ENCODE measurements at regions not wholly inside any gene's neighbourhood (a gene's known extent, or its start where the extent isn't known, plus 50 kb on each side); places are given as distances from the start of the nearest gene placed in this dataset.

DNA sequence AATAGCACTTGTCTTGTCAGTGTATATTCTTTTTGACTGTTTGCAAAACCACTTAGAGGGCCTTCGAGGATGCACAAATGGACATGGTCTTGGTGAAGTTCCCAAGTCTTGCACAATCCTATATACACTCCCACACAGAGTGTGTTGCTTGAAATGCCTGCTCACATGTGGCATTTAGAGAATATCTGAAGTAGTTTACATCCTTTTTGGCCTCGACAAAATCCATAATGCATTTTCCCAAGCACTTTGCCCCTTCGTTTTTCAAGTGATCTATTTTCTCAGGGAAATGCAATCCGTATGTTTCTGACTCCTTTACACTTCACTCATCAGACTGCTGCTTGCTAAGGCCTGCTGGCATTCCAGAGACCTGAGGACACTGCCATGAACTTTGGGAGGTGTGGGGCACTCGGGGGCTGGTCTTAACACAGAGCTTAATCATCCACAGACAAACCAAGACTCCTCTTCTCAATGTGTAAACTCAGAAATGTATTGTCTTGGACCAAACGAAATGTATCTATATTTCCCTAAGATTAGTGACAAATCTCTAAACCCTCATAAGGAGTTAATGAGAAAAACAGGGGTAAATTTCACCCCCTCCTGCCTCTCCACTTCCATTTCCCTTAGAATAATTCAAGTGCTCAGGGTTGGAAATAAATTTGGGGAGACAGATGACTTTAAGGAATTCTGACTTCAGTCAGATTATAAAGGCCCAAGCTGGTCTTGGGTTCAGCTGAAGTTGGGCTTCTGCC is 219.3 kb upstream of the APCDD1 start:
- H3K4me1 ChIP-seq, result peaks cover 43% of the 10 kb centered on the region
- peak overlapping the region; percentile 68 for H3K27ac ChIP-seq
- no peaks in the 10 kb centered on the region for H3K27me3 ChIP-seq
- intact Hi-C loops (cut with DNase I), result no loop called here
- no peaks in the 10 kb centered on the region for H3K36me3 ChIP-seq
- H3K4me3 ChIP-seq, result no peak overlapping the region
- DNase-seq (ENCODE audit: extremely low spot score in 2 of 2), result no peak
- H3K9me3 ChIP-seq, result no peaks in the 10 kb centered on the region
- TF ChIP-seq, protein P1, sequence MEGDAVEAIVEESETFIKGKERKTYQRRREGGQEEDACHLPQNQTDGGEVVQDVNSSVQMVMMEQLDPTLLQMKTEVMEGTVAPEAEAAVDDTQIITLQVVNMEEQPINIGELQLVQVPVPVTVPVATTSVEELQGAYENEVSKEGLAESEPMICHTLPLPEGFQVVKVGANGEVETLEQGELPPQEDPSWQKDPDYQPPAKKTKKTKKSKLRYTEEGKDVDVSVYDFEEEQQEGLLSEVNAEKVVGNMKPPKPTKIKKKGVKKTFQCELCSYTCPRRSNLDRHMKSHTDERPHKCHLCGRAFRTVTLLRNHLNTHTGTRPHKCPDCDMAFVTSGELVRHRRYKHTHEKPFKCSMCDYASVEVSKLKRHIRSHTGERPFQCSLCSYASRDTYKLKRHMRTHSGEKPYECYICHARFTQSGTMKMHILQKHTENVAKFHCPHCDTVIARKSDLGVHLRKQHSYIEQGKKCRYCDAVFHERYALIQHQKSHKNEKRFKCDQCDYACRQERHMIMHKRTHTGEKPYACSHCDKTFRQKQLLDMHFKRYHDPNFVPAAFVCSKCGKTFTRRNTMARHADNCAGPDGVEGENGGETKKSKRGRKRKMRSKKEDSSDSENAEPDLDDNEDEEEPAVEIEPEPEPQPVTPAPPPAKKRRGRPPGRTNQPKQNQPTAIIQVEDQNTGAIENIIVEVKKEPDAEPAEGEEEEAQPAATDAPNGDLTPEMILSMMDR (IDR thresholded peaks at IDR 0.05), result no peak
- peak in 1 of 2 donors; percentile 48 for TF ChIP-seq POLR2AphosphoS5 (IDR thresholded peaks at IDR 0.05; ENCODE audit: insufficient read depth in 1 of 2, low read depth in 1 of 2)

DNA sequence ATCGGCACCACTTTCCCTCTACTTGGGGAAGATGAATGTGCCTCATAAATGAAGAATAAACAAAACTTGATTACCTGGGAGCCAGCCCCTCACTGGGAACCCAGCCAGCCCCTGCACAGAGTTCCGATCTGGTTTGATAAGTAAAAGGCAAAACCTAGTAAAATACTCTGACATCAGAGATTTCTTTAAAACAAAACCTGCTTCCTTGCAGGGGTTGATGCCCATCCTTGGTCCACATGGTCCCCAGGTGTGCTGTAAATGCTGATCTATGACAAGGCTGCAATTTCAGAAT is 218.8 kb upstream of the APCDD1 start:
- Histone ChIP-seq H3K27ac (peak overlapping the region; percentile 68), H3K27me3 (no peaks in the 10 kb centered on the region), H3K9me3 (no peaks in the 10 kb centered on the region), H3K4me3 (no peak overlapping the region), H3K36me3 (no peaks in the 10 kb centered on the region), H3K4me1 (peaks cover 48% of the 10 kb centered on the region)
- intact Hi-C loops (cut with DNase I), result no loop called here
- no peak for DNase-seq (ENCODE audit: extremely low spot score in 2 of 2)
- TF ChIP-seq, protein P1 (IDR thresholded peaks at IDR 0.05), result no peak
- TF ChIP-seq POLR2AphosphoS5 (IDR thresholded peaks at IDR 0.05; ENCODE audit: insufficient read depth in 1 of 2, low read depth in 1 of 2) (no peak), POLR2A (IDR thresholded peaks at IDR 0.05) (no peak)

DNA sequence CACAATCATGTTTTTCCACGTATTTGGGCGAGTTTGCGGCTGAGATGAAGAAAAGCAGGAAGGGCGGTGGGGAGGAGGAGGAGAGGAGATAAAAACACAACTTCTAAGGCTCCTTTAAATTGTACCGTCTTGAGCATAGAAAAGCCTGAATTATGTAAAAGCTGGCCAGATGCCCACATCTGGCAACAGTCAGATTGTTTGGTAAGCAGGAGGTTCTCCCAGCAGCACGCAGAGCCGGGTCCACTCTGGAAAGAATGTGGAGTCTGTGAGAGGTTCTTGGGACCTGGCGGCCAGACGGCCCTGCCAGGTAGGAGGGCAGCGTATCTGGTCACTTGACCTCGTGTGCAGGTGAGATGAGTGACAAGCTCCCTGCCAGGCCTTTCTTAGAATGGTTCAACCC is 215.3 kb upstream of the APCDD1 start:
- intact Hi-C loops (cut with DNase I), result no loop called here
- Histone ChIP-seq H3K36me3 (no peaks in the 10 kb centered on the region), H3K27me3 (no peaks in the 10 kb centered on the region), H3K4me3 (no peak overlapping the region), H3K27ac (peak overlapping the region; percentile 6), H3K4me1 (peaks cover 56% of the 10 kb centered on the region), H3K9me3 (no peaks in the 10 kb centered on the region)
- TF ChIP-seq POLR2AphosphoS5 (IDR thresholded peaks at IDR 0.05; ENCODE audit: insufficient read depth in 1 of 2, low read depth in 1 of 2) (no peak), POLR2A (IDR thresholded peaks at IDR 0.05) (no peak)
- TF ChIP-seq, protein P1 (IDR thresholded peaks at IDR 0.05), result no peak
- no peak for DNase-seq (ENCODE audit: extremely low spot score in 2 of 2)

DNA sequence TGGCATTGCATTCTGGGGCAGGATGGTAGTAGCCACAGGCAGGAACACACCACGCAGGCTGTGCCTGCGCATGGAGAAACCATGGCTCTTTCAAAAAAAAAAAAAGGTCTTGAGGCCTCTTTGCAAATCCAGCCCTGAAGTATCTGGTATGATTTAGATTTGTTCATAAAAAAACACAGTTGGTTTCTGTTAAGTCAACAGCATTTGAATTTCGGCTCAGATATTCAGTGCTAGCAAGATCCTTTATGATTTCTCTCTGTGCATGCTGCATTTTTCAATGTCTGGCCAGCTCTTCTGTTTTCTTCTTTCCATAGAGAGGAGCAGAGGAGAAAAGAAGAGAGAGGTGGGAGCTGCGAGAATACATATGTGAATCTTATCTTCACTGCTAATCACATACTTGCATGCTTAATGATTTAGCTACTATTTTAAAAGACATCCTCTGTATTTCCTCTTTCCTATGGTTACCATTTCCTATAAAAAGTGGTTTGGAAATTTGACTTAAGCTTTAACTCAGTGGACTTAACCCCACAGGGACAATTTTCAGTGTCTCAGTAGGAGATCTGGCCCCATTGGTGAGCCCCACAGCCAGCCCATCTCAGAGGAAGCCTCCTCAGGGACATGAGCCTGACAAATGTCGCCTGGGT is 214.3 kb upstream of the APCDD1 start:
- intact Hi-C loops (cut with DNase I), result no loop called here
- DNase-seq (ENCODE audit: extremely low spot score in 2 of 2), result no peak
- H3K27me3 ChIP-seq, result no peaks in the 10 kb centered on the region
- H3K9me3 ChIP-seq, result no peaks in the 10 kb centered on the region
- peaks cover 58% of the 10 kb centered on the region for H3K4me1 ChIP-seq
- no peaks in the 10 kb centered on the region for H3K36me3 ChIP-seq
- no peak overlapping the region for H3K4me3 ChIP-seq
- TF ChIP-seq POLR2A (IDR thresholded peaks at IDR 0.05), result no peak
- TF ChIP-seq POLR2AphosphoS5 (IDR thresholded peaks at IDR 0.05; ENCODE audit: insufficient read depth in 1 of 2, low read depth in 1 of 2), result no peak
- TF ChIP-seq, protein P1 (IDR thresholded peaks at IDR 0.05), result no peak
- H3K27ac ChIP-seq, result no peak overlapping the region

DNA sequence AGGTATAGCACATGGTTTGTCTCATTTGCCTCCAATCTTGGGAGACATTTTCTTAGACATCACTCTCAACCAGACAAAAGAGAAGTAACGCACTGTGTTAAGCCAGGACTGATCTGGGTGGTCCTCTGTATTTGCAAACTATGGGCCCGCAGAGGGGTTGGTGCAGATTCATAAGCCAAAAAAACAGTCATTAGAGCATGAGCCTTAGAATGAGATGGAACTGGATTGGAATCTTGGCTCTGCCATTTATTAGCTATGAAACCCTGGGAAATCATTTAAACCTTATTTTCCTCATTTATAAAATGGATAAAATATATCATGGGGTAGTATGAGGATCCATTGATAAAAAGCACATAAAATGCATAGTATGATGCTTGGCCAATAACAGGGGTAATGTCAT is 213.5 kb upstream of the APCDD1 start:
- H3K4me1 ChIP-seq, result peaks cover 55% of the 10 kb centered on the region
- intact Hi-C loops (cut with DNase I), result no loop called here
- H3K27me3 ChIP-seq, result no peaks in the 10 kb centered on the region
- H3K36me3 ChIP-seq, result no peaks in the 10 kb centered on the region
- no peak for DNase-seq (ENCODE audit: extremely low spot score in 2 of 2)
- TF ChIP-seq POLR2AphosphoS5 (IDR thresholded peaks at IDR 0.05; ENCODE audit: insufficient read depth in 1 of 2, low read depth in 1 of 2) (no peak), POLR2A (IDR thresholded peaks at IDR 0.05) (no peak)
- TF ChIP-seq, protein P1 (IDR thresholded peaks at IDR 0.05), result no peak
- H3K27ac ChIP-seq, result no peak overlapping the region
- H3K9me3 ChIP-seq, result no peaks in the 10 kb centered on the region
- no peak overlapping the region for H3K4me3 ChIP-seq
